HG03565 (cell line): ENCODE measurements at regions not wholly inside any gene's neighbourhood (a gene's known extent, or its start where the extent isn't known, plus 50 kb on each side); places are given as distances from the start of the nearest gene placed in this dataset.

Source experiments
- ATAC-seq: cut with Tn5 transposase; IDR thresholded peaks from one replicate; pipeline ENCODE4 v1.9.1; 2021; ENCODE audit warnings: mild to moderate bottlenecking, moderate library complexity; ENCODE audit not compliant: unreplicated experiment

- ATAC-seq: no peak
Observed at GRCh38 chr15:69853544-69853951, 244.2 kb downstream of the TLE3 start.

GRCh38 chr15:69854001-69854400 lies 243.7 kb downstream of the TLE3 start:
- ATAC-seq: no peak

- ATAC-seq: no peak
Observed at GRCh38 chr15:69854521-69855181, 243.1 kb downstream of the TLE3 start.

- ATAC-seq: no peak
Observed at GRCh38 chr15:69855258-69856000, 242.3 kb downstream of the TLE3 start.

- ATAC-seq: no peak
Observed at GRCh38 chr15:69857250-69857649, 240.5 kb downstream of the TLE3 start.

GRCh38 chr15:69857686-69858391 lies 239.9 kb downstream of the TLE3 start:
- ATAC-seq: no peak

GRCh38 chr15:69858456-69858855 lies 239.3 kb downstream of the TLE3 start:
- ATAC-seq: no peak

- ATAC-seq: no peak
Observed at GRCh38 chr15:69859866-69860265, 237.9 kb downstream of the TLE3 start.

GRCh38 chr15:69860321-69860720 lies 237.4 kb downstream of the TLE3 start:
- no peak for ATAC-seq

- no peak for ATAC-seq
Observed at GRCh38 chr15:69860921-69861320, 236.8 kb downstream of the TLE3 start.

GRCh38 chr15:69861331-69862171 lies 236.2 kb downstream of the TLE3 start:
- no peak for ATAC-seq

GRCh38 chr15:69862540-69862939 lies 235.2 kb downstream of the TLE3 start:
- ATAC-seq: no peak

- no peak for ATAC-seq
Observed at GRCh38 chr15:69863446-69863845, 234.3 kb downstream of the TLE3 start.

GRCh38 chr15:69865369-69865768 lies 232.3 kb downstream of the TLE3 start:
- no peak for ATAC-seq

- no peak for ATAC-seq
Observed at GRCh38 chr15:69868756-69869155, 229.0 kb downstream of the TLE3 start.

- ATAC-seq: no peak
Observed at GRCh38 chr15:69869291-69869690, 228.4 kb downstream of the TLE3 start.

- no peak for ATAC-seq
Observed at GRCh38 chr15:69869881-69870505, 227.7 kb downstream of the TLE3 start.

GRCh38 chr15:69871511-69872134 lies 226.1 kb downstream of the TLE3 start:
- ATAC-seq: no peak

- no peak for ATAC-seq
Observed at GRCh38 chr15:69873807-69874206, 223.9 kb downstream of the TLE3 start.

GRCh38 chr15:69874321-69874720 lies 223.4 kb downstream of the TLE3 start:
- no peak for ATAC-seq
